PFSK-1 (cell line): ENCODE measurements at regions not wholly inside any gene's neighbourhood (a gene's known extent, or its start where the extent isn't known, plus 50 kb on each side); places are given as distances from the start of the nearest gene placed in this dataset.

ENCODE experiments used
- FOXP2 ChIP-seq: optimal IDR thresholded peaks from 2 replicates; pipeline ENCODE3; 2011; ENCODE audit warnings: borderline replicate concordance, control low read depth, inconsistent platforms; ENCODE audit not compliant: insufficient read depth; ENCODE audit errors: extremely low read length, extremely low read depth
- POLR2AphosphoS5 ChIP-seq: IDR thresholded peaks from 2 replicates; pipeline ENCODE4 v1.6.1; 2012; ENCODE audit warnings: low read depth, mild to moderate bottlenecking, control low read depth, low read length, moderate library complexity
- REST ChIP-seq, 2 experiments: IDR thresholded peaks; 2 replicates each; pipeline versions ENCODE4 v1.6.1 to v1.8.0; 2011 to 2012; ENCODE audit warnings: low read depth in 2 of 2, low read length in 2 of 2, control low read depth in 1 of 2, inconsistent platforms in 1 of 2, mild to moderate bottlenecking in 1 of 2, moderate library complexity in 1 of 2; ENCODE audit not compliant: insufficient read depth in 1 of 2
- SIN3A ChIP-seq: IDR thresholded peaks from 2 replicates; pipeline ENCODE4 v1.6.1; 2012; ENCODE audit warnings: mild to moderate bottlenecking, low read length, moderate library complexity, borderline replicate concordance; ENCODE audit not compliant: insufficient read depth
- TAF1 ChIP-seq: IDR thresholded peaks from 2 replicates; pipeline ENCODE4 v1.6.1; 2012; ENCODE audit warnings: low read length, control low read depth, borderline replicate concordance; ENCODE audit not compliant: insufficient read depth

- TF ChIP-seq TAF1 (no peak), FOXP2 (no peak), REST (IDR thresholded peaks at IDR 0.05; ENCODE audit: insufficient read depth in 1 of 2, low read depth in 2 of 2, low read length in 2 of 2) (no peak), SIN3A (no peak), POLR2AphosphoS5 (no peak)
These were observed 172.3 kb upstream of the PRICKLE2 start for GRCh38 chr3:64397573-64397972.

GRCh38 chr3:64395490-64395889 lies 170.2 kb upstream of the PRICKLE2 start:
- TF ChIP-seq POLR2AphosphoS5 (no peak), FOXP2 (no peak), REST (IDR thresholded peaks at IDR 0.05; ENCODE audit: insufficient read depth in 1 of 2, low read depth in 2 of 2, low read length in 2 of 2) (no peak)

GRCh38 chr3:64393193-64393592 lies 167.9 kb upstream of the PRICKLE2 start:
- TF ChIP-seq FOXP2 (no peak), SIN3A (no peak), REST (IDR thresholded peaks at IDR 0.05; ENCODE audit: insufficient read depth in 1 of 2, low read depth in 2 of 2, low read length in 2 of 2) (no peak), TAF1 (no peak), POLR2AphosphoS5 (no peak)

- no peak for TF ChIP-seq SIN3A
These were observed 166.7 kb upstream of the PRICKLE2 start for GRCh38 chr3:64392001-64392400.

GRCh38 chr3:64390893-64391292 lies 165.6 kb upstream of the PRICKLE2 start:
- TF ChIP-seq SIN3A (no peak), FOXP2 (no peak), POLR2AphosphoS5 (no peak), REST (IDR thresholded peaks at IDR 0.05; ENCODE audit: insufficient read depth in 1 of 2, low read depth in 2 of 2, low read length in 2 of 2) (no peak), TAF1 (no peak)
